C1 segment of cervical spinal cord (tissue), 14 donors: ENCODE measurements at regions not wholly inside any gene's neighbourhood (a gene's known extent, or its start where the extent isn't known, plus 50 kb on each side); places are given as distances from the start of the nearest gene placed in this dataset.
"Not testable (repeated sequence)": the region's sequence is repeated elsewhere in the genome, so short reads cannot be mapped to it uniquely, and the experiment has no call there.

ENCODE experiments used
- DNase-seq, 14 donors: peaks; one replicate each; lab custom pipeline; 2025; lab: John Stamatoyannopoulos, UW

DNA sequence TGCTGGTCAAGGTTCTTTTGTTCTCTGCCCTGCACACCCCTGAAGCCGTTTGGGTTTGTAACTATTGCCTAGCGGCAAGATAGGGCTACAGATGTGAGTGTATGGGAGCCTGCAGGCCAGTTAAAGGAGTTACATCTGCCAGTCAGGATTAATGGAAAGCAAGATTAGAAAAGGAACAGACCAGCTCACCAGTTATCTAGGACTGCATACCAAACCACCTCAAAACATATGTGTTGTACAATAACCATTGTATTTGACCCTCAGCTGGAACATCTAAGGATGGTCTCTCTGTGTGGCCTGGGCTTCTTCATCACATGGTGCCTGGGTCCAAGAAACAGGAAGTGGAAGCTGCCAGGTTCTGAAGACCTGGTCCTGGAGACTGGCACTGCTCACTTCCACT is 52.5 kb upstream of the FBXO28 start:
- DNase-seq, result no peak

DNA sequence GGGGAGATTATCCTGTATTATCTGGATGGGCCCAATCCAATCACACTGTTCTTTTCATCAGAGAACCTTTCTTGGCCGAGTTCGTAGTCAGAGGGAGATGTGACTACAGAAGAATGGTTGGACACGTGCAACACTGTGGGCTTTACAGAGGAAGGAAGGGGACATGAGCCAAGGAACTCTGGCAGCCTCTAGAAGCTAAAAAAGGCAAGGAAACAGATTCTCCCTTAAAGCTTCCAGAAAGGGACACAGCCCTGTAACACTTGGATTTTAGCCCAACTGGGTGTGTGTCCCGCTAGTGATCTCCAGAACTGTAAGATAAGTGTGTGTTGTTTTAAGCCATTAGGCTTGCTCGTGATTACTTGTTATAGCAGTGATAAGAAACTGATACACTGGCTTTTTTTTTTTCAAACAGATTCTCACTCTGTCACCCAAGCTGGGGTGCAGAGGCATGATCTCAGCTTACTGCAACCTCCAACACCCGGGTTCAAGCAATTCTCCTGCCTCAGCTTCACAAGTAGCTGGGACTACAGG is 53.9 kb upstream of the FBXO28 start:
- no peak for DNase-seq

DNA sequence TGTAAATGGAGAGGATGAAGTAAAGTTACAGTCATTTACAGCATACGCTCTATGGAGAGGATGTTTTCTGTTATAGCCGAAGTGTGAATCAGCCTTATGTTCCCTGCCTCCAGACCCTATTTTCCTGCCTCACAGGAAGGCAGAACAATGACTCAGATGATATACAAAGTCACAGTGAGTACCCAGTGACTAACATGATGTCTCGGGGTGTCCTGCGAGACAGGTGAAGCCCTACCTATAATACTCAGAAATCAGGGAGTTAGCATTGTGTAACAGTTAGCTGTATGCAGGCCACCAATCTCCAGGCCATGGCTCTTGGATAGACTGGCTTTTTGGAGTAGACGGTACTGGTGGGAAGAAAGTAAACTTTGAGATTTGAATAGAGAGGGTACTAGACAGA is 55.6 kb upstream of the FBXO28 start:
- DNase-seq, result no peak

DNA sequence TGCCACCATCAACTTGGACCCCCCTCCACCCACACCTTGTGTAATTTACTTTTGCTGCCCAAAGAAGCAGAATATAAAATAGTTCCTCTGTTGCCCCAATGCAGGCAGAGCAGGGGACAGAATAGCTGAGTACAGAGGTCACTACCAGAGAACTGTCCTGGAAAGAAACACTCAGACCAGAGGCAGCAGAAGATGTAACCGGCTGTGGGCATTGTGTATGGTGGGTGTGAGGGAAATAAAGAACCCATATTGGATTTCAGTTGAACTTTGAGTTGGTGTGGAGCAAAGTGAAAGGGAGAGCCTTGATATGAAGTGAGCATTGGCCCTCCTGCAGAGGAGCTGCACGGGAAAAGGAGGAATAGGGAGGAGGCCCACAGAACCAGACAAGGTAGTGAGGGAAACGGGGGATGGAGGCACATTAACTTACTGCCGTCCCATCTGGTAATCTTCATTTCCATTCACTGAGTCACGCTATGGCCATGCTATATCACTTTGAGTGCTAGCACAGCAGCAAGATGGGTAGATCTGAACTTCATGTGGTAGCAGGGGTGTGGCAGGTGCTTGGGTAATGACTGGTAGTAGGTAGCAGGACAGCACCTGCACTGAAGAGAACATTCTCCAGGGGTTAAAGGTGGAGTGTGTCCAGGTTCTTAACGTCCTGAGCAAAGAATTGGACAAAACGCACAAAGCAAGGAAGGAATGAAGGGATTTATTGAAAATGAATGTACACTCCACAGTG is 56.3 kb upstream of the FBXO28 start:
- no peak for DNase-seq

DNA sequence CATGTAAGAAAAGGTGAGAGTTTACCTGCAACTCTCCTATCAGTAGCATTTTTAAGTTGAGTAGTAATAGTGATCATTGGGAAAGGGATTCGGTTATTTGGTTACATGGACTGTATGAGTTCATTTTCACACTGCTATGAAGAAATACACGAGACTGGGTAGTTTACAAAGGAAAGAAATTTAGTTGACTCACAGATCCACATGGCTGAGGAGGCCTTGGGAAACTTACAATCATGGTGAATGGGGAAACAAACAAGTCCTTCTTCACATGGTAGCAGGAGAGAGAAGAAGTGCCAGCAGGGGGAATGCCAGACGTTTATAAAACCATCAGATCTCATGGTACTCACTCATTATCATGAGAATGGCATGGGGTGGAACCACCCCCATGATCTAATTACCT is 59.3 kb upstream of the FBXO28 start:
- DNase-seq, result no peak

DNA sequence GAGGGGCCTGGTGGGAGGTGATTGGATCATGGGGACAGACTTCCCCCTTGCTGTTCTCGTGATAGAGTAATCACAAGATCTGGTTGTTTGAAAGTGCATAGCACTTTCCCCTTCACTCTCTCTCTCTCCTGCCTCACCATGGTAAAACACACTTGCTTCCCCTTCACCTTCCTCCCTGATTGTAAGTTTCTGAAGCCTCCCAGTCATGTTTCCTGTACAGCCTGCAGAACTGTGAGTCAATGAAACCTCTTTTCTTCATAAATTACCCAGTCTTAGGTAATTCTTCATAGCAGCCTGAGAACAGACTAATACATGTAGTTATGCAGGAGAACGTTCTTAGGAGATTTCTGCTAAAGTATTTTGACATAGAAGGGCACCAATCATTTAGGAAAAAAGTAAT is 59.9 kb upstream of the FBXO28 start:
- no peak for DNase-seq

DNA sequence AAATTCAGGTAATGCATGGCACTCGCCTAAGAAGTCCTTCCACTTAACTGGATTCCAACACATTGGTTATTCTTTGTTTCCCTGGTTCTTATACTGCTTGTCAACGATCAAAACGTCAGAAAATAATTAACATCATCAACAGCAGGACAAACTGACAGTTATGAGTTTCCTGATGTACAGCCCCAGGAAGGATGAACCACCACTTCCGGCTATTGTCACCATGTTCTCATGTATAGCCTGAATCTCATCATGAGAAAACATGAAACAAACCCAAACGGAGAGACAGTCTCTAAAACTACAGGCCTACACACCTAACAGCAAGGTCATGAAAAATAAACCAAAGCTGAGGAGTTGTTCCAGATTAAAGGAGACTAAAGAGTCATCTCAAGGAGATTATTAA is 60.5 kb upstream of the FBXO28 start:
- no peak for DNase-seq

DNA sequence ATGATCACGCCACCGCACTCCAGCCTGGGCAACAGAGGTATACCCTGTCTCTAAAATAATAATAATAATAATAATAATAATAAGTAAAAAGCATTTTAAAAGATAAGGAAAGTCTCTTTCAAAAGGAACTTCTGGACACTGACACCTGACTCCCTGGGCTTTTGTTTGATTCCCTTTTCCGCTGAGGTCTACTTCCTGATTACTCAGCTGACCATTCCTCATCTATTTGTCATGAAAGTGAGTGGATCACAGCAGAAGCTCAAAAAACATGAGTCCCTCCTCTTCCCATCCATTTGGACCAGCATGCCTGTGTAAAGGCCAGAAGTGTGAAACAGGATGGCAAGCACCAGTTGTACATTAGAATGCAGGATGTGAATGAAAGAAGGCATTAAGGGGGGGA is 61.1 kb upstream of the FBXO28 start:
- no peak for DNase-seq

DNA sequence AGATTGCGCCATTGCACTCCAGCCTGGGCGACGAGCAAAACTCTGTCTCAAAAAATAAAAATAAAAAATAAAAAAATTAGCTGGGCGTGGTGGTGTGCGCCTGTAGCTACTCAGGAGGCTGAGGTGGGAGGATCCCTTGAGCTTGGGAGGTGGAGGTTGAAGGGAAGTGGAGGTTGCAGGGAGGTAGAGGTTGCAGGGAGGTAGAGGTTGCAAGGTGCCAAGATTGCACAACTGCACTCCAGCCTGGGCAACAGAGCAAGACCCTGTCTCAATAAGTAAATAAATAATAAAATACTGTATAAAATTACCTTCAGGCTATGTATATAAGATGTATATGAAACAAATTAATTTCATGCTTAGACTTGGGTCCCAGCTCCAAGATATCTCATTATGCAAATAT is 62.1 kb upstream of the FBXO28 start:
- DNase-seq, result not testable (repeated sequence)

DNA sequence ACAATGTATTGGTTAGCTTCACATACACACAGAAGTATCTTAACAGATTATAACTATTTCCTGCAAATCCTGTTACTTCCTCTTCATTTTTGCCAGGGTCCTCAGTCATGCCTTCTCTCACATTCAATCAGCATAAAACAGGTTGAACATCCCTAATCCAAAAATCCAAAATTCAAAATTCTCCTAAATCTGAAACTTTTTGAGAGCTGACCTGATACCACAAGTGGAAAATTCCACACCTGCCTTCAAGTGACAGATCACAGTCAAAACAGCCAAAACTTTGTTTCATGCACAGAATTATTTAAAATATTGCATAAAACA is 62.9 kb upstream of the FBXO28 start:
- DNase-seq, result no peak

DNA sequence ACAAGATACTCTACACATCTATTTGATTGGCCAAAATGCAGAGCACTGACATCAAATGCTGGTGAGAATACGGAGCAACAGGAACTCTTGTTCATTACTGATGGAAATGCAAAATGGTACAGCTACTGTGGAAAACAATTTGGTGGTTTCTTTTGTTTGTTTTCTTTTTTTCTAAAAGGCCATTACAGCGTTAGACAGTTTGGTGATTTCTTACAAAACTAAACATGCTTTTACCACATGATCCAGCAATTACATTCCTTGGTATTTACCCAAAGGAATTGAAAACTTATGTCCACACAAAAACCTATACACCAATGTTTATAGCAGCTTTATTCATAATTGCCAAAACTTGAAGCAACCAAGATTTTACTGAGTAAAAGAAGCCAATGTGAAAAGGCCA is 66.4 kb upstream of the FBXO28 start:
- DNase-seq, result no peak

DNA sequence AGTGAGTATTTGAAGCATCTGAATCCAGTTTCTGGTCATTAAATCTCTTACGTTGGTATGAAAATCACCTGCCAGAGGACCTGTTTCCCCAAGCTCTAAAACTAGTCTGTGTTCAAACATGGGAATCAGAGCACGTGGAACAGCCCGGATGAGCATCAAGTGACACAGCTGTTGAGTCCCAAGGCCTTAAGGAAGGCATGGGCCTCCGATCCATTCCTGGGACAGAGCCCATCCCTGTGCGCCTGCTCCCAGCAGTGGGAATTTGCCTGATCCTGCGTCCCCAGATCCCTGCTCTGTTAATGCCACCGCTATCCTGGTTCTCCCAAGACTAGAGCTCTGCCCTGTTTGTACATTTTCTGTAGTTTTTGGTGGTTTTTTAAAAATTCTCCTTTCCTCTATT is 68.4 kb upstream of the FBXO28 start:
- no peak for DNase-seq

DNA sequence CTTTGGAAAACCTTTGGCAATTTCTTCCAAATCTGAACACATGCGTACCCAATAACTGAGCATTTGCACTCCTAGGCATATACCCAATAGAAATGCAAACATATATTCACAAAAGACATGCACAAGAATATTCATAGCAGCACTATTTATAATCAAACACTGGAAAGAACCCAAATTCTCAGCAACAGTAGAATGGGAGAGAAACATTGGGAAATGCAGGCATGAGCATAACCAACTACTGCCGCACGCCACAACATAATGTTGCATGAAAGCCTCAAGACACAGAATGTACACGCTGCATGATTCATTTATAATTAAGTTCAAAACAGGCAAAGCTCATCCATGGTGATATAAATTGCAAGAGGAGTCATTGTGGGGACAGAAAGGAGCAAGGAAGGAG is 69.5 kb upstream of the FBXO28 start:
- no peak for DNase-seq

DNA sequence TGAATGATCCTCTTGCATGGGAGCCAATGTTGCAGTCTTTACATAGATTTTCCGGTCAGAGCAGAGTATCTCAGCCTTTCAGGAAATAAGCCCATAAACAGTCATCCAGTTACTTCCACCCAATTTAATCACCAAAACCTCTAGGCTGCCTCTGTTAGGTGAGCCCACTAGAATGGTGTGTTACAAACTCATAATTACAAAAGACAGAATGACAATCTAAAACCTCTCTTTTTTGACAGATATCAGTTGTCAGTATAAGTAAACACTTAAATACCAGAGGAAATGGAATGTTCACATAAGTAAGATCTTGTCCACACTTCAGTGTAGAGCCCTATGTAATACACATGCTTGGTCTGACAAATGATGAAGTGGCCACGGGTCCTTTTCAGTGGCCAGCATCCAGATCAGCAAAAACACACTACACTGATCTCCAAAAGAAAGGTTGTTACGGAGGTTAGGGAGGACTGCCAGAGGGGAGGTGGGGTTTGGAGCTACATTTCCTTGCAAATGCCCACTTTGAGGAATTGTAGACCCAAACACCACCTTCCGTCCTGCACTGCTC is 71.3 kb upstream of the FBXO28 start:
- DNase-seq, result no peak

DNA sequence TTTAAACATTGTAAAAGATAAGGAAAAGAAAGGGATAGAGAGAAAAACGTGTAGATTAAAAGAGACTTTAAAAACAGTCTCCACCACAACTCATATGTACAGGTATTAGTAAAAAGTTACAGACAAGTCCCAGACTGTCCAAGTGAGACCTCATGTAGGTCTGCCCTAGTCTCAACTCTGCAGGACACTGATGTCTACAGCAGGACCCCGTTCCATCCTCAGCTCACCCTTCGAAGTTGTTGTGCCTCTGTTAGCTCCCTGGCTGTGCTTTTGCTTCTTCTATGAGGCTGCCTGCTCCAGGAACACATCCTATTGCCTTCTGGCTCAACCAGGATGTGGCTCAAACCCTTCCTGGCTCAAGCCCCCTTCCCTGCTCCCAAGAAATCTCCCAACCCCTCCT is 72.9 kb upstream of the FBXO28 start:
- DNase-seq, result no peak

DNA sequence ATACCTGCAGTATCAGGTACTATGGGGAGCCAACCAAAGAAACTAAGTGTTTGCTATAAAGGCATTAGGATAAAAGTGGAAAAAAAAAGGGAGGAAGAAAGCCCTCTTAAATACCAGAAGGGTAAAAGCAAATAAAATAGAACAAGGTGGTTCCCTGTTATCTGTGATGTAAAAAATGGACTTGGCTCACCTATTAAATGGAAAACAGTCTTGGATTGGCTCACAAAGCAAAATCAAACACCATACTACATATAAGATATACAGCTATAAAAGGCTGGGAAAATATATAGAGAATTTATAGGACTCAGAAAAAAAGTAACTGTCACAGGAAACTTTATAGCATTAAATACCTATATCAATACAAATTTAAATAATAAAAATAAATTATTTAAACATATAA is 73.5 kb upstream of the FBXO28 start:
- DNase-seq, result not testable (repeated sequence)

DNA sequence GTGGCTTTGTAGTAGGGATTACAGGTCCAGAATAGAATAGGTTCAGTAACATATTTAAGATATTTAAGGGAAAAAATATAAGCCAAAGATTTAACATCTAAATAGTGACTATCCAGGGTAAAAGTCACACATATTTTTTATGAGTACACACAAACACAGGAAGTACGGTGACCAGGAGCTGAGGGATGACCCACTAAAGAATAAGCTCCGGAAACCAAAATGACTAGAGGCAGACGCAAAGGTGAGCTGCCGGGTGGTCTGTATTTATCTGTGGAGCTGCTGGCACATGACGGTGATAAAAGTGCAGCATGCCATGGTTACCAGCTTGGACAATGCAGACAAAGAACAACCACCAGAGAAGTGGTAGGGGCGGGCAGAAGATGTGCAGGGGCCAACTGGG is 73.9 kb upstream of the FBXO28 start:
- DNase-seq, result not testable (repeated sequence)

DNA sequence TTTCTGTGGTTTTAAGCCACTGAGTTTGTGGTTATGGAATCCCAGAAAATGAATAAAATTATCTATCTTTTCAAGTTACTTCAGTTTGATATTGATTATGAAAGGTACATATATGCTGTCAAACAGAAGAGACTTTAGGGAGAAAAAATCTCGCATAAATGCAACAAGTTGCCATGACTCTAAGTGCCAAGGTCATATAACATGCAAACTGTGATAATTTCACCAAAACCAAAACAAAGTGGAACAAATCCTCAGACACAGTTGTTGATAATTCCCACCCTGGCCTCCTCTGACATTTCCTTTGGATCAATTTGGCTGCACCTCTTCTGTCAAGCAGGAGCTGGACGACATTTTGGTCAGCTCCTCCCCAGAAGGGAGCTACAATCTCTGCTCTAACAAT is 75.1 kb upstream of the FBXO28 start:
- DNase-seq, result not testable (repeated sequence)

DNA sequence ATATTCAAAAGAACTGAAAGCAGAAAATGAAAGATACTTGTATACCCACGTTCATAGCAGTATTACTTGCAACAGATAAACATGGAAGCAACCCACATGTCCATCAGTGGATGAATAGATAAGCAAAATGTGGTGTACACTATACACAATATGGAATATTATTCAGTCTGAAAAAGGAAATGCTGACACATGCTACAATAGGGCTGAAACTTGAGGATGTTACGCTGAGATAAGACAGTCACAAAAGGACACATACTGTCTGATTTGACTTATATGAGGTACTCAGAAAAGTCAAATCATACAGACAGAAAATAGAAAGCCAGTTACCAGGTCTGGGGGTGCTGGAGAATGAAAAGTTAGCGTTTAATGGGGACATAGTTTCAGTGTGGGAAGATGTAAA is 76.5 kb upstream of the FBXO28 start:
- DNase-seq, result not testable (repeated sequence)

DNA sequence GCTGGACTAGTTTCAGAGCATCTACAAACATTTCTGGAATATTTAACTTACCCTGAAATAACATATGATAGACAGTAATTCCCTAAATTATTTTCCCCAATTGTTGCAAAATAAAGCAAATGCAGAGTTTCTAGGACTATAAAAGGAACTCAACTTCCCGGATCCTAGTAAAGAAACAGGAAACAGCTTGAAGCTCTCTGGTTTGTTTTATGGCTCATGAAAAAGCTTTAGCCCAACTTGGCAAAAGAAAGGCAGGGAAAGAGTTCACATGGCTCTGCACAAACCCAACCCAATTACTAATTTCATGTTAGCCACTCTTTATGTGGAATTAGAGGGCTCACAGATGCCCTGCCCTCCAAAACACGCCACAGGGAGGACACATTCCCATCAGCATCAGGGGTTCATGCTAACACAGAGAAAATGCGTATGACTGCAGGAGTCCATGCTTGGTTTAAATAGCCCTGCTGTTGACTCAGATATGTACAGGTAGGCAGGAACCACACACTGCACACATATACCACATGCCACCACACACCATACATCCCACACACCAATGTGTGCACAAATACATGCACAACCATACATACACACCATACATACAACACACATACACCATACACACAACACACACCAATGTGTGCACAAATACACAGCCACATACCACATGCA is 81.2 kb upstream of the FBXO28 start:
- DNase-seq, result not testable (repeated sequence)

DNA sequence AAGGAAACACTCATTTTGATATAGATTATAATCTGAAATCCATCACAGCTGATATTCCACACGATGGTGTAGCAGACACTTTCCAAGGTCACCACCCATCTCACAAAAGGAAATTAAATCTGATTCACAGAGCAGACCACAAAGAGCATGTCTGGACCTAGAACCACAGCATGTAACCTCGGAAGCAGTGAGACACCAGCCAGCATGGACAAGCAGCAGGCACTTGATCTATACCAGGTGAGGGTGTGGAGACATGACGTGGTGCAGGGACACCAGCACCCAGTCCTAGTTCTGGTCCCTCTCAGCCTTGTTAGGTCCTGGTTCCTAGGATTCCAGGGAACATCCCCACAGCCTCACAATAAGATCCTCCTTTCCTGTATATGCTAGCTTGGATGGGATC is 81.9 kb upstream of the FBXO28 start:
- DNase-seq, result not testable (repeated sequence)

DNA sequence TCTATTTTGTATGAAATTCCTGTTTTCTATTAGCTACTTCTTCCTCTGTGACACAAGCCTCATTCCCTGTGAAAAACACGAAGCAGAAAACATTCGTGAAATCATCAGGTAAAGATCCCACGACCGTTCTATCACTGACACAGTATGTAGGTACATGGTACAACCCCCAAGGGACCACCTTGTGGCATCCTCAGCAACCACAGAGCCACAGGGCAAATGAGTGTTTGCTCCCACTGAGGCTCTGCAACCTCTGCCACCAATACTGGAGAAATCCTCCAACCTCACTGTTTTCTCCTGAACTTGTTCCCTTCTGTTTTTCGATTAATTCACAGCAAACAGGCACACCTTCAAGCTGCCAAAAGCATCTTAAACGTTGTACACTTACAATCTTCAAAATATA is 83.7 kb upstream of the FBXO28 start:
- DNase-seq, result not testable (repeated sequence)
